Left ventricle myocardium inferior (tissue), 1 donor: ENCODE measurements at regions not wholly inside any gene's neighbourhood (a gene's known extent, or its start where the extent isn't known, plus 50 kb on each side); places are given as distances from the start of the nearest gene placed in this dataset.

Experiments used
- DNase-seq: peaks from one replicate; pipeline ENCODE4 v3.0.0-alpha.2; 2020
- H3K27ac ChIP-seq: fragments of 200-600 bp; replicated peaks from 2 replicates; pipeline ENCODE4 v1.8.0; 2021
- H3K27me3 ChIP-seq: fragments of 200-600 bp; 2 replicates; pipeline ENCODE4 v1.8.0; 2021; ENCODE audit warnings: low read depth
- H3K36me3 ChIP-seq: fragments of 200-600 bp; 2 replicates; pipeline ENCODE4 v1.8.0; 2021
- H3K4me1 ChIP-seq: fragments of 200-600 bp; 2 replicates; pipeline ENCODE4 v1.8.0; 2021
- H3K4me3 ChIP-seq: fragments of 200-600 bp; 2 replicates; pipeline ENCODE4 v1.8.0; 2021; ENCODE audit warnings: mild to moderate bottlenecking, moderate library complexity
- H3K9me3 ChIP-seq: fragments of 200-600 bp; replicated peaks from 2 replicates; pipeline ENCODE4 v1.8.0; 2021
- CTCF ChIP-seq: fragments of 200-600 bp; IDR thresholded peaks from 2 replicates; pipeline ENCODE4 v1.8.0; 2021; ENCODE audit warnings: antibody characterized with exemption, mild to moderate bottlenecking, borderline replicate concordance
- intact Hi-C: fragments of 100-400 bp; cut with micrococcal nuclease; formaldehyde crosslinking; loops from one replicate; pipeline ENCODE4 v1.11.0; 2022
- donor health status: DM: no; HTN: yes; CAD: no; lungs with severe emphysema.

DNA sequence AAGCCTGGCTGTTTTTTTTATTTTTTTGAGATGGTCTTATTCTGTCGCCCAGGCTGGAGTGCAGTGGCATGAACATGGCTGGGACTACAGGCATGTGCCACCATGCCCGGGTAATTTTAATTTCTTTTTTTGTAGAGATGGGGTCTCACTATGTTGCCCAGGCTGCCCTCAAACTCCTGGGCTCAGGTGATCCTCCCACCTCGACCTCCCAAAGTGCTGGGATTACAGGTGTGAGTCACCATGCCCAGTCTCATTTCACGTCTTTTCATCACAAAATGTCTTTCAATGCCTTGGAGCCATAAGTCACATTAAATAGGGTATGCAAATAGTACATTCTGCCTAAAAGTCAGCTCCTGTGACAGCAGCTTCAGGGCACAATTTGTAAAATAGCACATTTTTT lies 52.8 kb downstream of the SOX2 start:
- H3K27me3 ChIP-seq: peaks cover 18% of the 10 kb centered on the region
- intact Hi-C loops: no loop called here
- TF ChIP-seq CTCF: no peak
- no peak for DNase-seq
- H3K27ac ChIP-seq: no peak overlapping the region
- H3K36me3 ChIP-seq: no peaks in the 10 kb centered on the region
- no peak overlapping the region for H3K4me3 ChIP-seq
- no peaks in the 10 kb centered on the region for H3K4me1 ChIP-seq
- no peaks in the 10 kb centered on the region for H3K9me3 ChIP-seq

DNA sequence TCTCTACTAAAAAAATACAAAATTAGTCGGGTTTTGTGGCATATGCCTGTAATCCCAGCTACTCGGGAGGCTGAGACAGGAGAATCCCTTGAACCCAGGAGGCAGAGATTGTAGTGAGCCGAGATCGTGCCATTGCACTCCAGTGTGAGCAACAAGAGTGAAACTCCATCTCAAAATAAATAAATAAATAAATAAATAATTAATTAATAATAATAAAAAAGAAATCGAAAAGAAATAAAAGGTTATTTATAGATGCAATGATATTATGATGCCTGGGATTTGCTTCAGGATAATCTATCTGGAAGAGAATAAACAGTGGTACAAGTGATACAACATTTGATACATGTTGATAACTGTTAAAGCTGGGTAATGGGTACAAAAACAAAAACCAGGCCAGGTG lies 58.6 kb downstream of the SOX2 start:
- Histone ChIP-seq H3K27ac (no peak overlapping the region), H3K4me3 (no peak overlapping the region), H3K4me1 (no peaks in the 10 kb centered on the region), H3K9me3 (no peaks in the 10 kb centered on the region), H3K27me3 (no peaks in the 10 kb centered on the region), H3K36me3 (no peaks in the 10 kb centered on the region)
- no peak for DNase-seq
- no peak for TF ChIP-seq CTCF
- intact Hi-C loops: no loop called here

DNA sequence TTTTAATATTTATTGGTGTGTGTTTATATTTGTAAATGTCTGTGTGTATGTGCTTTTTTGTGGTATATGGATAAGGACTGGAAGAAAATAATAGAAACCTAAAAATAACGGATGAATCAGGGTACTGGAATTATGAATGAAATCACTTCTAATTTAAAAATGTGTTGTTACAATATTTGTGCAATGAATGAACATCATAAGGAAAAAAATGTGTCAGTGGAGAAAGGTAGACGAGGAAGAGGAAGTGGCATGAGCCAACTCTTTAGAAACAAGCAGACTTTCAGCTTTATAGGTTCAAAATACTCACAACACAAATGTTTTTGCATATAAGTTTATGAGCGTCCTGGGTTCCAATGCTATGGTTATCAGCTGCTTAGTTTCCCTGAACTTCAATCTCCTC lies 59.4 kb downstream of the SOX2 start:
- intact Hi-C loops: no loop called here

GRCh38 chr3:181772166-181772565 lies 60.4 kb downstream of the SOX2 start:
- no peaks in the 10 kb centered on the region for H3K4me1 ChIP-seq
- no peaks in the 10 kb centered on the region for H3K27me3 ChIP-seq
- H3K4me3 ChIP-seq: no peak overlapping the region
- H3K27ac ChIP-seq: no peak overlapping the region
- intact Hi-C loops: no loop called here
- H3K9me3 ChIP-seq: no peaks in the 10 kb centered on the region
- no peak for DNase-seq
- no peaks in the 10 kb centered on the region for H3K36me3 ChIP-seq
- TF ChIP-seq CTCF: no peak

More for the DNA sequence above, 59.4 kb downstream of the SOX2 start:
- TF ChIP-seq CTCF: no peak
- Histone ChIP-seq H3K4me3 (no peak overlapping the region), H3K27me3 (no peaks in the 10 kb centered on the region), H3K4me1 (no peaks in the 10 kb centered on the region), H3K27ac (no peak overlapping the region), H3K36me3 (no peaks in the 10 kb centered on the region), H3K9me3 (no peaks in the 10 kb centered on the region)
- DNase-seq: no peak

DNA sequence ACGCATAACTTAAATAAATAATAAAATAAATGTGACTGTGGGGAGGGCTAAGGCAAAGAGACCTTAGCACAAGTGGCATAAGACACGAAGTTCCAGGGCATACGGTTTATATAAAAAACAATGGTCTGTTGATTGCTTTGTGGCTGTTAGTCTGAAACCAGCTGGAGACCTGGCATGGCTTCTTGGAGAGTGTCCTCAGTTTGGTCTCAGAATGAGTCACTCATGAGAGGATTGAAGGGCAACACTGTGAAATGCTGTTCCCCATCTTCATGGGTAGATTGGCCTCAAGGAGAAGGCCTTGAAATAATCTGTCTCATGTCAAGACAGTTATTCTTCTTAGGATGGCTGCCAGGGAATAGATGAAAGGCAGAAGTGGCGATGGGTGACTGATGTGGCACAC lies 62.2 kb downstream of the SOX2 start:
- no peak for TF ChIP-seq CTCF
- no peak overlapping the region for H3K27ac ChIP-seq
- H3K36me3 ChIP-seq: no peaks in the 10 kb centered on the region
- no peaks in the 10 kb centered on the region for H3K9me3 ChIP-seq
- DNase-seq: no peak
- no peaks in the 10 kb centered on the region for H3K27me3 ChIP-seq
- no peaks in the 10 kb centered on the region for H3K4me1 ChIP-seq
- no peak overlapping the region for H3K4me3 ChIP-seq
- intact Hi-C loops: no loop called here

DNA sequence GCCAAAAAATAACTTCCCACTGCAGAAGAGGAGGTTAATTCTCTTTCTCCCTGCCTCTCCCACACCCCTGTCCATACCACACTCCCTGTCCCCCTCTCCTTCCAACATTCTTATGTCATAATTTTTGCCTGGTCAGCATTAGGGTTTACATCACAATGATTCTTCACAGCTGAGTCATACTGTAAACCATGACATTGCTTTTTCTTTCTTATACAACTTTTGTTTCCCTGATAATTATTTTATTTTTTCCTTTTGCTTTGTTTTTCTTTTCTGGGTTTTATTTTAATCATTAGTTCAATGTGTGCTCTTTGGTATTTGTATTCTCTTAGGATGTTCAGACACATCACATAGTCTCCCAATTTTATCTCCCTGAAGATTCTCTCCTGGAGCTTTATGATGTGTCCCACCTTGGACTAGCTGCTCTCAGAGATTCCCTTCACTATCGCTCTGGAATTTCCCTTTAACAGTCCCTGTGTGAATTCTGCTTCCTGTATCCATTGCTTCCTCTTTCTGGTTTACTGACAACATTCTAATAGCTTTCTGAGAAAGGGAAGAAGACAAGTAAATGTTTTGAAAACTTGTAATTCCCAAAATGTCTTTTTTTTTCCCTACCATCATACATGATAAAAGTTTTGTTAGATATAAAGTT lies 70.7 kb downstream of the SOX2 start:
- H3K36me3 ChIP-seq: no peaks in the 10 kb centered on the region
- intact Hi-C loops: no loop called here
- H3K4me3 ChIP-seq: no peak overlapping the region
- no peak overlapping the region for H3K27ac ChIP-seq
- H3K9me3 ChIP-seq: no peaks in the 10 kb centered on the region
- H3K4me1 ChIP-seq: no peaks in the 10 kb centered on the region
- DNase-seq: no peak
- no peaks in the 10 kb centered on the region for H3K27me3 ChIP-seq
- TF ChIP-seq CTCF: no peak
